K562 (cell line): ENCODE measurements at regions not wholly inside any gene's neighbourhood (a gene's known extent, or its start where the extent isn't known, plus 50 kb on each side); places are given as distances from the start of the nearest gene placed in this dataset.
"Not testable (repeated sequence)": the region's sequence is repeated elsewhere in the genome, so short reads cannot be mapped to it uniquely, and the experiment has no call there.

Experiments used
- ATAC-seq: fragments of 200-7000 bp; cut with Tn5 transposase; 3 replicates; pipeline ENCODE4 v1.9.1; 2020; ENCODE audit warnings: moderate library complexity
- BruUV-seq: library from RNA; stranded (reverse); fragments of 400-500 nt; replicated peaks from 2 replicates; lab custom pipeline; 2021; lab: Mats Ljungman, UMichigan
- CTCF ChIA-PET: fragments of 300-600 bp; formaldehyde crosslinking; extraction: SDS; loops from one replicate; lab custom pipeline; 2021; ENCODE audit warnings: low intra/inter-chr PET ratio; lab: Yijun Ruan, JAX
- POLR2A ChIA-PET: fragments of 300-600, 350-650 bp; sonication (Branson Sonifier 250); formaldehyde crosslinking; extraction: SDS; loops from one replicate; lab custom pipeline; 2021; ENCODE audit warnings: antibody characterized with exemption, inconsistent platforms; lab: Yijun Ruan, JAX
- DNase-seq, 4 experiments: peaks; one replicate each; pipeline versions ENCODE4 v3.0.0 to v3.0.0-alpha.2; 2011 to 2018; ENCODE audit warnings: low spot score in 3 of 4, mixed read lengths in 3 of 4; ENCODE audit errors: extremely low read depth in 1 of 4
- FAIRE-seq: peaks from 2 replicates; lab custom pipeline; 2011; peaks lifted over from hg19 to GRCh38; lab: Jason Lieb, UNC
- H2AFZ ChIP-seq: 2 replicates; pipeline ENCODE4 v1.6.0; 2011; ENCODE audit warnings: low read depth, low read length, control low read depth, inconsistent platforms
- H3K27ac ChIP-seq: fragments of 200-600 bp; 3 replicates; pipeline ENCODE4 v1.8.0; 2011; ENCODE audit warnings: low read depth, mild to moderate bottlenecking, control low read depth, inconsistent platforms, low read length, moderate library complexity, mixed read lengths; ENCODE audit errors: extremely low read depth
- H3K27me3 ChIP-seq, 2 experiments: fragments of 300-600 bp in 1 of 2; 2 replicates in 1 of 2; 3 replicates in 1 of 2; pipeline versions ENCODE4 v1.6.0 to v1.8.0; 2011; ENCODE audit warnings: inconsistent platforms in 2 of 2, low read length in 2 of 2, mild to moderate bottlenecking in 1 of 2, mixed read lengths in 1 of 2, moderate library complexity in 1 of 2; ENCODE audit not compliant: control insufficient read depth in 2 of 2, insufficient read depth in 2 of 2
- H3K36me3 ChIP-seq: fragments of 300-600 bp; 3 replicates; pipeline ENCODE4 v1.8.0; 2011; ENCODE audit warnings: mild to moderate bottlenecking, low read length, inconsistent platforms; ENCODE audit not compliant: control insufficient read depth, insufficient read depth
- H3K4me1 ChIP-seq, 2 experiments: fragments of 200-600 bp in 1 of 2; replicated peaks in 1 of 2; 2 replicates in 1 of 2; 3 replicates in 1 of 2; pipeline versions ENCODE4 v1.5.1 to v1.8.0; 2011; ENCODE audit warnings: inconsistent platforms in 2 of 2, low read length in 2 of 2, mild to moderate bottlenecking in 1 of 2, mixed read lengths in 1 of 2, moderate library complexity in 1 of 2; ENCODE audit not compliant: control insufficient read depth in 2 of 2, insufficient read depth in 2 of 2
- H3K4me2 ChIP-seq: 2 replicates; pipeline ENCODE4 v1.6.1; 2011; ENCODE audit warnings: low read length, control low read depth, inconsistent platforms, mixed read lengths; ENCODE audit not compliant: insufficient read depth
- H3K4me3 ChIP-seq: fragments of 200-600 bp; sonication (generic), shearing (Covaris generic); 2 replicates; pipeline ENCODE4 v1.5.1; 2016; ENCODE audit warnings: control low read depth, inconsistent platforms
- H3K79me2 ChIP-seq: fragments of 200-600 bp; 3 replicates; pipeline ENCODE4 v1.8.0; 2011; ENCODE audit warnings: low read length, inconsistent platforms; ENCODE audit not compliant: control insufficient read depth, insufficient read depth
- H3K9ac ChIP-seq, 2 experiments: 2 replicates each; pipeline versions ENCODE4 v1.6.0 to v1.6.1; 2011; ENCODE audit warnings: low read depth in 2 of 2, low read length in 2 of 2, control low read depth in 1 of 2, inconsistent platforms in 1 of 2, mild to moderate bottlenecking in 1 of 2, mixed read lengths in 1 of 2; ENCODE audit not compliant: insufficient read depth in 1 of 2
- H3K9me1 ChIP-seq: one replicate; pipeline ENCODE4 v1.6.0; 2011; ENCODE audit warnings: inconsistent platforms, mild to moderate bottlenecking, low read length, moderate library complexity; ENCODE audit not compliant: control insufficient read depth, insufficient read depth
- H3K9me3 ChIP-seq: replicated peaks from 2 replicates; pipeline ENCODE4 v1.5.1; 2011; ENCODE audit warnings: low read depth, low read length, inconsistent platforms; ENCODE audit not compliant: control insufficient read depth, insufficient read depth
- H4K20me1 ChIP-seq: replicated peaks from 2 replicates; pipeline ENCODE4 v1.6.1; 2011; ENCODE audit warnings: low read length, inconsistent platforms, mixed read lengths; ENCODE audit not compliant: control insufficient read depth, insufficient read depth
- SMARCC2 ChIP-seq: fragments of 450-650 bp; IDR thresholded peaks from 2 replicates; pipeline ENCODE4 v1.6.1; 2017; ENCODE audit warnings: antibody characterized with exemption, moderate library complexity, mild to moderate bottlenecking, low read depth
- WGBS: fragments of 100-300 bp; shearing (Covaris generic); methylation state at CpG from one replicate; pipeline ENCODE4 v1.1.6; 2016; ENCODE audit warnings: low coverage, mixed read lengths; ENCODE audit not compliant: insufficient coverage; ENCODE audit errors: missing lambda C conversion rate; 5-methylcytosine and 5-hydroxymethylcytosine counted together
- in situ Hi-C: fragments of 300-500 bp; cut with MboI; formaldehyde crosslinking; loops from 4 replicates; pipeline ENCODE4 v1.15.0; 2018; ENCODE audit warnings: inconsistent platforms, mixed read lengths
- intact Hi-C: fragments of 100-400 bp; cut with micrococcal nuclease; formaldehyde crosslinking; loops from 2 replicates; pipeline ENCODE4 v1.14.2; 2022
- TF ChIP-seq, protein P1 (sequence below), 2 experiments: fragments of 450-650 bp; IDR thresholded peaks; 2 replicates each; pipeline ENCODE4 v1.6.1; 2016

DNA sequence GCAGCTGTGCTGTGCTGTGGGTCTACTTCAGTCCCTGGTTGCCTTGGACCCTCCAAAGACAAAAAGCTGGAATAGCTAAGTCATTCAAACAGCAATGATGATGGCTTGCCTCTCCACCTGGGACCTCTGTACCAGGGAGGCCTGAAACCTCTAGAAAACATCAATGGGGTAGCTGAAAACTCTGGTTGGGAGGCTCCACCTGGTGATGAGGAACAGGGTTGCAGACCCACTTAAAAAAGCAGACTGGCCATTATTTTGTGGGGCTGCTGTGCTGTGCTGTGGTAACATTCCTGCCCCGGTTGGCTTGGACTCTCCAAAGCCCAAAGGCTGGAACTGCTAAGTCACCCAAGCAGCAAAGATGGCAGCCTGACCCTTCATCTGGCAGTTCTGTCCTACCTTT, 839.3 kb upstream of the ARRDC3 start:
- TF ChIP-seq, protein P1, sequence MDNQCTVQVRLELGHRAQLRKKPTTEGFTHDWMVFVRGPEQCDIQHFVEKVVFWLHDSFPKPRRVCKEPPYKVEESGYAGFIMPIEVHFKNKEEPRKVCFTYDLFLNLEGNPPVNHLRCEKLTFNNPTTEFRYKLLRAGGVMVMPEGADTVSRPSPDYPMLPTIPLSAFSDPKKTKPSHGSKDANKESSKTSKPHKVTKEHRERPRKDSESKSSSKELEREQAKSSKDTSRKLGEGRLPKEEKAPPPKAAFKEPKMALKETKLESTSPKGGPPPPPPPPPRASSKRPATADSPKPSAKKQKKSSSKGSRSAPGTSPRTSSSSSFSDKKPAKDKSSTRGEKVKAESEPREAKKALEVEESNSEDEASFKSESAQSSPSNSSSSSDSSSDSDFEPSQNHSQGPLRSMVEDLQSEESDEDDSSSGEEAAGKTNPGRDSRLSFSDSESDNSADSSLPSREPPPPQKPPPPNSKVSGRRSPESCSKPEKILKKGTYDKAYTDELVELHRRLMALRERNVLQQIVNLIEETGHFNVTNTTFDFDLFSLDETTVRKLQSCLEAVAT (IDR thresholded peaks at IDR 0.05): no peak
- TF ChIP-seq SMARCC2: no peak
- DNase-seq: no peak
- BruUV-seq: no TSS peak
- H4K20me1 ChIP-seq: no peaks in the 10 kb centered on the region
- intact Hi-C loops: no loop called here
- no peak overlapping the region for H3K4me2 ChIP-seq
- H3K27ac ChIP-seq: no peak overlapping the region
- in situ Hi-C loops: no loop called here
- no peak overlapping the region for H2AFZ ChIP-seq
- H3K4me1 ChIP-seq: no peaks in the 10 kb centered on the region
- H3K4me3 ChIP-seq: no peak overlapping the region
- no peak for FAIRE-seq
- H3K9me3 ChIP-seq: no peaks in the 10 kb centered on the region
- CTCF ChIA-PET: no interaction called here
- no peak overlapping the region for H3K9ac ChIP-seq
- H3K36me3 ChIP-seq: no peaks in the 10 kb centered on the region
- POLR2A ChIA-PET: no interaction called here
- ATAC-seq: no peak
- no peaks in the 10 kb centered on the region for H3K9me1 ChIP-seq
- H3K79me2 ChIP-seq: no peaks in the 10 kb centered on the region
- 0% methylated on average over 1 of the region's 1 CpG for WGBS
- H3K27me3 ChIP-seq: no peaks in the 10 kb centered on the region

DNA sequence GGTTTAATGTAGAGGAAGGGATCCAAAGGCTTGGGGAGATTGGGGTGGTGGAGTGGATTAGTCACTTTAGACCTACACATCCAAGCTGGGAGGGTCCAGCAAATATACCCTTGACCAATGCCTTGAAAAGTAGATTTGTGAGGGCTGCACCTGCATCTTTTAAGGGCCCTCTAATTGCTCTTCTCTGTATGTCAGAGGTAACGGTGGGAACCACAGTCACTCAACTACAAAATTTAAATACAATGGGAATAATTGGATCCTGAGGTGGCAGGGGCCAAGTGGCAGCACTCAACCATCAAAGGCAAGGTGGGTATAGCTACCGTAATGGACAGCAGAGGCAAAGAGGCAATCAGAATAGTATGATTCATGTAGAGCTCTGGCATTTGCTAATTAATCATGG, 833.7 kb upstream of the ARRDC3 start:
- ATAC-seq, H3K9me1 ChIP-seq, H3K4me1 ChIP-seq, DNase-seq, H4K20me1 ChIP-seq, POLR2A ChIA-PET, BruUV-seq, H3K9ac ChIP-seq, H2AFZ ChIP-seq, H3K27me3 ChIP-seq, H3K4me3 ChIP-seq, intact Hi-C loops, H3K79me2 ChIP-seq, H3K9me3 ChIP-seq, FAIRE-seq, CTCF ChIA-PET, H3K4me2 ChIP-seq, in situ Hi-C loops, H3K36me3 ChIP-seq, H3K27ac ChIP-seq: not testable (repeated sequence)
- WGBS: 4% methylated on average over 2 of the region's 2 CpGs
